ENCODE measurements at regions not wholly inside any gene's neighbourhood (a gene's known extent, or its start where the extent isn't known, plus 50 kb on each side); places are given as distances from the start of the nearest gene placed in this dataset.
"Not testable (repeated sequence)": the region's sequence is repeated elsewhere in the genome, so short reads cannot be mapped to it uniquely, and the experiment has no call there.

GRCh38 chr6:115539531-115539930, 521.2 kb downstream of the FRK start:
- 95 to 96% methylated on average over 6 of the region's 6 CpGs for WGBS, 2 donors
- Histone ChIP-seq H3K4me3 (ENCODE audit: low read length in 2 of 2) (no peak overlapping the region), H3K27ac (ENCODE audit: low read depth in 1 of 2, low read length in 2 of 2) (no peak overlapping the region), H3K27me3 (ENCODE audit: control insufficient read depth in 1 of 2, insufficient read depth in 2 of 2, low read length in 1 of 2) (no peaks in the 10 kb centered on the region), H3K36me3 (ENCODE audit: control insufficient read depth in 1 of 2, insufficient read depth in 2 of 2, low read length in 1 of 2) (no peaks in the 10 kb centered on the region), H3K4me1 (ENCODE audit: control insufficient read depth in 1 of 2, insufficient read depth in 2 of 2, low read length in 2 of 2) (no peaks in the 10 kb centered on the region), H3K9me3 (ENCODE audit: control insufficient read depth, low read length) (no peaks in the 10 kb centered on the region)
- intact Hi-C loops (cut with DNase I): no loop called here
- DNase-seq (no peak), ATAC-seq (ENCODE audit: low FRiP score) (no peak)

- WGBS, 2 donors: 77 to 78% methylated on average over 2 of the region's 2 CpGs
- Histone ChIP-seq H3K36me3 (ENCODE audit: control insufficient read depth in 1 of 2, insufficient read depth in 2 of 2, low read length in 1 of 2) (no peaks in the 10 kb centered on the region), H3K4me3 (ENCODE audit: low read length in 2 of 2) (no peak overlapping the region), H3K4me1 (ENCODE audit: control insufficient read depth in 1 of 2, insufficient read depth in 2 of 2, low read length in 2 of 2) (peaks cover 0 to 4% of the 10 kb centered on the region in 2 donors), H3K27me3 (ENCODE audit: control insufficient read depth in 1 of 2, insufficient read depth in 2 of 2, low read length in 1 of 2) (no peaks in the 10 kb centered on the region), H3K9me3 (ENCODE audit: control insufficient read depth, low read length) (no peaks in the 10 kb centered on the region), H3K27ac (ENCODE audit: low read depth in 1 of 2, low read length in 2 of 2) (no peak overlapping the region)
- ATAC-seq (ENCODE audit: low FRiP score) (no peak), DNase-seq (no peak)
- intact Hi-C loops (cut with DNase I): no loop called here
Measured at GRCh38 chr6:115524821-115525220, 535.9 kb downstream of the FRK start.

GRCh38 chr6:115521747-115522146, 538.9 kb downstream of the FRK start:
- H3K9me3 ChIP-seq (ENCODE audit: control insufficient read depth, low read length); intact Hi-C loops (cut with DNase I); H3K27ac ChIP-seq (ENCODE audit: low read depth in 1 of 2, low read length in 2 of 2); H3K36me3 ChIP-seq (ENCODE audit: control insufficient read depth in 1 of 2, insufficient read depth in 2 of 2, low read length in 1 of 2); ATAC-seq (ENCODE audit: low FRiP score); H3K4me1 ChIP-seq (ENCODE audit: control insufficient read depth in 1 of 2, insufficient read depth in 2 of 2, low read length in 2 of 2); H3K27me3 ChIP-seq (ENCODE audit: control insufficient read depth in 1 of 2, insufficient read depth in 2 of 2, low read length in 1 of 2); DNase-seq; H3K4me3 ChIP-seq (ENCODE audit: low read length in 2 of 2): not testable (repeated sequence)
- WGBS, 2 donors: 64 to 73% methylated on average over 3 of the region's 3 CpGs

GRCh38 chr6:115514656-115515055, 546.0 kb downstream of the FRK start:
- no peaks in the 10 kb centered on the region for H3K36me3 ChIP-seq (ENCODE audit: control insufficient read depth in 1 of 2, insufficient read depth in 2 of 2, low read length in 1 of 2)
- H3K27ac ChIP-seq (ENCODE audit: low read depth in 1 of 2, low read length in 2 of 2): no peak overlapping the region
- peaks cover 3% of the 10 kb centered on the region for H3K9me3 ChIP-seq (ENCODE audit: control insufficient read depth, low read length)
- H3K4me1 ChIP-seq (ENCODE audit: control insufficient read depth in 1 of 2, insufficient read depth in 2 of 2, low read length in 2 of 2): no peaks in the 10 kb centered on the region
- DNase-seq (no peak), ATAC-seq (ENCODE audit: low FRiP score) (no peak)
- no peaks in the 10 kb centered on the region for H3K27me3 ChIP-seq (ENCODE audit: control insufficient read depth in 1 of 2, insufficient read depth in 2 of 2, low read length in 1 of 2)
- WGBS, 2 donors: 74 to 81% methylated on average over 4 of the region's 4 CpGs
- no peak overlapping the region for H3K4me3 ChIP-seq (ENCODE audit: low read length in 2 of 2)
- intact Hi-C loops (cut with DNase I): no loop called here

GRCh38 chr6:115512923-115513322, 547.8 kb downstream of the FRK start:
- H3K27me3 ChIP-seq (ENCODE audit: control insufficient read depth in 1 of 2, insufficient read depth in 2 of 2, low read length in 1 of 2): no peaks in the 10 kb centered on the region
- no peak overlapping the region for H3K4me3 ChIP-seq (ENCODE audit: low read length in 2 of 2)
- H3K9me3 ChIP-seq (ENCODE audit: control insufficient read depth, low read length): peaks cover 3% of the 10 kb centered on the region
- DNase-seq: no peak
- no peaks in the 10 kb centered on the region for H3K36me3 ChIP-seq (ENCODE audit: control insufficient read depth in 1 of 2, insufficient read depth in 2 of 2, low read length in 1 of 2)
- ATAC-seq (ENCODE audit: low FRiP score): no peak
- no peak overlapping the region for H3K27ac ChIP-seq (ENCODE audit: low read depth in 1 of 2, low read length in 2 of 2)
- H3K4me1 ChIP-seq (ENCODE audit: control insufficient read depth in 1 of 2, insufficient read depth in 2 of 2, low read length in 2 of 2): no peaks in the 10 kb centered on the region
- intact Hi-C loops (cut with DNase I): no loop called here
- 29 to 33% methylated on average over 1 of the region's 1 CpG for WGBS, 2 donors

- Histone ChIP-seq H3K27me3 (ENCODE audit: control insufficient read depth in 1 of 2, insufficient read depth in 2 of 2, low read length in 1 of 2) (no peaks in the 10 kb centered on the region), H3K9me3 (ENCODE audit: control insufficient read depth, low read length) (peaks cover 3% of the 10 kb centered on the region), H3K36me3 (ENCODE audit: control insufficient read depth in 1 of 2, insufficient read depth in 2 of 2, low read length in 1 of 2) (no peaks in the 10 kb centered on the region), H3K4me3 (ENCODE audit: low read length in 2 of 2) (no peak overlapping the region), H3K27ac (ENCODE audit: low read depth in 1 of 2, low read length in 2 of 2) (no peak overlapping the region), H3K4me1 (ENCODE audit: control insufficient read depth in 1 of 2, insufficient read depth in 2 of 2, low read length in 2 of 2) (no peaks in the 10 kb centered on the region)
- DNase-seq: no peak
- intact Hi-C loops (cut with DNase I): no loop called here
- ATAC-seq (ENCODE audit: low FRiP score): no peak
Measured at GRCh38 chr6:115511771-115512170, 548.9 kb downstream of the FRK start.

- WGBS, 2 donors: 43 to 46% methylated on average over 2 of the region's 2 CpGs
- H3K36me3 ChIP-seq (ENCODE audit: control insufficient read depth in 1 of 2, insufficient read depth in 2 of 2, low read length in 1 of 2); intact Hi-C loops (cut with DNase I); H3K4me3 ChIP-seq (ENCODE audit: low read length in 2 of 2); DNase-seq; ATAC-seq (ENCODE audit: low FRiP score); H3K9me3 ChIP-seq (ENCODE audit: control insufficient read depth, low read length); H3K27ac ChIP-seq (ENCODE audit: low read depth in 1 of 2, low read length in 2 of 2); H3K4me1 ChIP-seq (ENCODE audit: control insufficient read depth in 1 of 2, insufficient read depth in 2 of 2, low read length in 2 of 2); H3K27me3 ChIP-seq (ENCODE audit: control insufficient read depth in 1 of 2, insufficient read depth in 2 of 2, low read length in 1 of 2): not testable (repeated sequence)
Measured at GRCh38 chr6:115502432-115502831, 558.3 kb downstream of the FRK start.

GRCh38 chr6:115495184-115495583, 565.5 kb downstream of the FRK start:
- H3K4me1 ChIP-seq (ENCODE audit: control insufficient read depth in 1 of 2, insufficient read depth in 2 of 2, low read length in 2 of 2): no peaks in the 10 kb centered on the region
- intact Hi-C loops (cut with DNase I): no loop called here
- no peak overlapping the region for H3K27ac ChIP-seq (ENCODE audit: low read depth in 1 of 2, low read length in 2 of 2)
- 71 to 79% methylated on average over 3 of the region's 3 CpGs for WGBS, 2 donors
- peaks cover 2% of the 10 kb centered on the region for H3K9me3 ChIP-seq (ENCODE audit: control insufficient read depth, low read length)
- no peak overlapping the region for H3K4me3 ChIP-seq (ENCODE audit: low read length in 2 of 2)
- H3K36me3 ChIP-seq (ENCODE audit: control insufficient read depth in 1 of 2, insufficient read depth in 2 of 2, low read length in 1 of 2): no peaks in the 10 kb centered on the region
- ATAC-seq (ENCODE audit: low FRiP score): no peak
- DNase-seq: no peak
- no peaks in the 10 kb centered on the region for H3K27me3 ChIP-seq (ENCODE audit: control insufficient read depth in 1 of 2, insufficient read depth in 2 of 2, low read length in 1 of 2)

- H3K36me3 ChIP-seq (ENCODE audit: control insufficient read depth in 1 of 2, insufficient read depth in 2 of 2, low read length in 1 of 2): no peaks in the 10 kb centered on the region
- 81 to 85% methylated on average over 2 of the region's 2 CpGs for WGBS, 2 donors
- no peak overlapping the region for H3K27ac ChIP-seq (ENCODE audit: low read depth in 1 of 2, low read length in 2 of 2)
- H3K4me1 ChIP-seq (ENCODE audit: control insufficient read depth in 1 of 2, insufficient read depth in 2 of 2, low read length in 2 of 2): no peaks in the 10 kb centered on the region
- ATAC-seq (ENCODE audit: low FRiP score): no peak
- no peaks in the 10 kb centered on the region for H3K27me3 ChIP-seq (ENCODE audit: control insufficient read depth in 1 of 2, insufficient read depth in 2 of 2, low read length in 1 of 2)
- DNase-seq: no peak
- intact Hi-C loops (cut with DNase I): no loop called here
- no peaks in the 10 kb centered on the region for H3K9me3 ChIP-seq (ENCODE audit: control insufficient read depth, low read length)
- no peak overlapping the region for H3K4me3 ChIP-seq (ENCODE audit: low read length in 2 of 2)
Measured at GRCh38 chr6:115487331-115487730, 573.4 kb downstream of the FRK start.
